ENCODE measurements at regions not wholly inside any gene's neighbourhood (a gene's known extent, or its start where the extent isn't known, plus 50 kb on each side); places are given as distances from the start of the nearest gene placed in this dataset.

GRCh38 chrX:39819921-39820849 lies 277.6 kb downstream of the BCOR start:
- no peak for DNase-seq

- no peak for DNase-seq
Observed at GRCh38 chrX:39820938-39821708, 276.6 kb downstream of the BCOR start.

GRCh38 chrX:39821709-39822095 lies 276.1 kb downstream of the BCOR start:
- no peak for DNase-seq

- DNase-seq: no peak
Observed at GRCh38 chrX:39822133-39822748, 275.5 kb downstream of the BCOR start.

GRCh38 chrX:39823424-39823823 lies 274.3 kb downstream of the BCOR start:
- DNase-seq: no peak

- peak in 1 of 2 donors; percentile 21 for DNase-seq
Observed at GRCh38 chrX:39823854-39824253, 273.9 kb downstream of the BCOR start.

GRCh38 chrX:39826813-39827543 lies 270.8 kb downstream of the BCOR start:
- DNase-seq: no peak

GRCh38 chrX:39827951-39828350 lies 269.8 kb downstream of the BCOR start:
- no peak for DNase-seq

- DNase-seq: no peak
Observed at GRCh38 chrX:39828971-39829370, 268.8 kb downstream of the BCOR start.

GRCh38 chrX:39829965-39830364 lies 267.8 kb downstream of the BCOR start:
- no peak for DNase-seq

GRCh38 chrX:39830414-39830813 lies 267.3 kb downstream of the BCOR start:
- DNase-seq: no peak

- no peak for DNase-seq
Observed at GRCh38 chrX:39832211-39832610, 265.5 kb downstream of the BCOR start.

GRCh38 chrX:39834600-39834999 lies 263.2 kb downstream of the BCOR start:
- DNase-seq: no peak

- no peak for DNase-seq
Observed at GRCh38 chrX:39835241-39835640, 262.5 kb downstream of the BCOR start.

- no peak for DNase-seq
Observed at GRCh38 chrX:39835776-39836175, 262.0 kb downstream of the BCOR start.

GRCh38 chrX:39836802-39837420 lies 260.8 kb downstream of the BCOR start:
- DNase-seq: no peak

- DNase-seq: no peak
Observed at GRCh38 chrX:39837688-39838087, 260.1 kb downstream of the BCOR start.

- no peak for DNase-seq
Observed at GRCh38 chrX:39839371-39839770, 258.4 kb downstream of the BCOR start.

GRCh38 chrX:39840133-39840532 lies 257.6 kb downstream of the BCOR start:
- DNase-seq: no peak

- no peak for DNase-seq
Observed at GRCh38 chrX:39840581-39841093, 257.1 kb downstream of the BCOR start.

GRCh38 chrX:39841604-39842003 lies 256.2 kb downstream of the BCOR start:
- DNase-seq: no peak

All from inflammatory macrophage (primary cell).